Natural killer cell (primary cell): ENCODE measurements at regions not wholly inside any gene's neighbourhood (a gene's known extent, or its start where the extent isn't known, plus 50 kb on each side); places are given as distances from the start of the nearest gene placed in this dataset.

Experiments used
- ATAC-seq, 3 donors: fragments of 150-1000 bp in 2 of 3; fragments of 200-7000 bp in 1 of 3; cut with Tn5 transposase; 1 replicate in 1 of 3; 2 replicates in 2 of 3; pipeline ENCODE4 v1.10.0; 2021; ENCODE audit warnings: mild to moderate bottlenecking in 2 of 3, moderate library complexity in 2 of 3
- DNase-seq, 2 donors: peaks; one replicate each; pipeline versions ENCODE4 v3.0.0 to v3.0.0-alpha.2; 2013 to 2021; ENCODE audit warnings: mixed read lengths in 1 of 2
- H3K27ac ChIP-seq: one replicate; pipeline ENCODE4 v1.5.1; 2013; ENCODE audit warnings: mild to moderate bottlenecking, low read length
- H3K27me3 ChIP-seq: one replicate; pipeline ENCODE4 v1.6.1; 2013; ENCODE audit warnings: low read length; ENCODE audit not compliant: control insufficient read depth, insufficient read depth
- H3K36me3 ChIP-seq: one replicate; pipeline ENCODE4 v1.6.1; 2013; ENCODE audit warnings: low read length; ENCODE audit not compliant: control insufficient read depth, insufficient read depth
- H3K4me1 ChIP-seq: one replicate; pipeline ENCODE4 v1.6.1; 2013; ENCODE audit warnings: low read length; ENCODE audit not compliant: control insufficient read depth, insufficient read depth
- H3K4me3 ChIP-seq: one replicate; pipeline ENCODE4 v1.5.1; 2013; ENCODE audit warnings: low read length
- H3K9me3 ChIP-seq: one replicate; pipeline ENCODE4 v1.6.1; 2013; ENCODE audit warnings: low read length; ENCODE audit not compliant: control insufficient read depth, insufficient read depth
- H3K27ac Mint-ChIP-seq, 2 donors: one replicate each; pipeline ENCODE4 v1.8.0; 2022; ENCODE audit warnings: mild to moderate bottlenecking in 2 of 2, mixed read lengths in 2 of 2, moderate library complexity in 1 of 2
- H3K27me3 Mint-ChIP-seq, 2 donors: one replicate each; pipeline ENCODE4 v1.8.0; 2022; ENCODE audit warnings: low read depth in 2 of 2, mixed read lengths in 2 of 2
- H3K36me3 Mint-ChIP-seq: one replicate; pipeline ENCODE4 v1.8.0; 2022; ENCODE audit warnings: mixed read lengths
- H3K4me1 Mint-ChIP-seq, 2 donors: one replicate each; pipeline ENCODE4 v1.8.0; 2022; ENCODE audit warnings: mixed read lengths in 2 of 2
- H3K4me3 Mint-ChIP-seq: one replicate; pipeline ENCODE4 v1.8.0; 2022; ENCODE audit warnings: mild to moderate bottlenecking, moderate library complexity, mixed read lengths
- H3K9me3 Mint-ChIP-seq, 2 donors: one replicate each; pipeline ENCODE4 v1.8.0; 2022; ENCODE audit warnings: mixed read lengths in 2 of 2
- WGBS: methylation state at CpG from one replicate; pipeline ENCODE4 v1.1.7; 2013; ENCODE audit warnings: missing lambda C conversion rate; ENCODE audit not compliant: insufficient coverage; 5-methylcytosine and 5-hydroxymethylcytosine counted together
- intact Hi-C: fragments of 100-400 bp; cut with micrococcal nuclease; formaldehyde crosslinking; loops from one replicate; pipeline ENCODE4 v1.14.2; 2022
- TF ChIP-seq, protein P1 (sequence below): fragments of 200-600 bp; IDR thresholded peaks from one replicate; pipeline ENCODE4 v1.8.0; 2022; ENCODE audit warnings: antibody characterized with exemption

DNA sequence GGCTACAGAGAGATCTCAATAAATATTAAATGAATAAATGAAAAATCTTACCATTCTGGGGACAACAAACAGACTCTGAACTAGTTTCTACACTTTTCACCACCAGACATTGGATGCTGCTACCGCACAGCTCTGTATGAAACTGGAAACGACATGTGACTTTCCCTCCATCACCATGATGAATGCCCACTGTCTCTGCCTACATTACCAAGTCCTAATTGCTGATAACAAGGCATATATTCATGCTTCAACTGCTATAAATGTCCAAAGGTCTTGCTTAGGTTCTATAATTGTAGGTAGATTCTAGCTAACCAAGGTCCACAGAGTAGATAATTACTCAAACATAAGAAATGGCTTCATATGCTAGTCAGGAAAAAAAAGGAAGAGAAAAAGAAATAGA lies 399.4 kb upstream of the ADGRL3 start:
- Histone ChIP-seq H3K27me3 (no peaks in the 10 kb centered on the region), H3K4me3 (no peak overlapping the region), H3K36me3 (no peaks in the 10 kb centered on the region), H3K4me1 (no peaks in the 10 kb centered on the region), H3K27ac (no peak overlapping the region), H3K9me3 (peaks cover 5% of the 10 kb centered on the region)
- no peak for DNase-seq
- Mint-ChIP-seq H3K27me3 (no peaks in the 10 kb centered on the region), H3K4me3 (no peak overlapping the region), H3K36me3 (no peaks in the 10 kb centered on the region), H3K27ac (no peak overlapping the region), H3K9me3 (peaks cover 10 to 22% of the 10 kb centered on the region in 2 donors), H3K4me1 (no peaks in the 10 kb centered on the region)
- TF ChIP-seq, protein P1, sequence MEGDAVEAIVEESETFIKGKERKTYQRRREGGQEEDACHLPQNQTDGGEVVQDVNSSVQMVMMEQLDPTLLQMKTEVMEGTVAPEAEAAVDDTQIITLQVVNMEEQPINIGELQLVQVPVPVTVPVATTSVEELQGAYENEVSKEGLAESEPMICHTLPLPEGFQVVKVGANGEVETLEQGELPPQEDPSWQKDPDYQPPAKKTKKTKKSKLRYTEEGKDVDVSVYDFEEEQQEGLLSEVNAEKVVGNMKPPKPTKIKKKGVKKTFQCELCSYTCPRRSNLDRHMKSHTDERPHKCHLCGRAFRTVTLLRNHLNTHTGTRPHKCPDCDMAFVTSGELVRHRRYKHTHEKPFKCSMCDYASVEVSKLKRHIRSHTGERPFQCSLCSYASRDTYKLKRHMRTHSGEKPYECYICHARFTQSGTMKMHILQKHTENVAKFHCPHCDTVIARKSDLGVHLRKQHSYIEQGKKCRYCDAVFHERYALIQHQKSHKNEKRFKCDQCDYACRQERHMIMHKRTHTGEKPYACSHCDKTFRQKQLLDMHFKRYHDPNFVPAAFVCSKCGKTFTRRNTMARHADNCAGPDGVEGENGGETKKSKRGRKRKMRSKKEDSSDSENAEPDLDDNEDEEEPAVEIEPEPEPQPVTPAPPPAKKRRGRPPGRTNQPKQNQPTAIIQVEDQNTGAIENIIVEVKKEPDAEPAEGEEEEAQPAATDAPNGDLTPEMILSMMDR, result no peak
- 88% methylated on average over 2 of the region's 2 CpGs for WGBS
- intact Hi-C loops, result no loop called here
- no peak for ATAC-seq

DNA sequence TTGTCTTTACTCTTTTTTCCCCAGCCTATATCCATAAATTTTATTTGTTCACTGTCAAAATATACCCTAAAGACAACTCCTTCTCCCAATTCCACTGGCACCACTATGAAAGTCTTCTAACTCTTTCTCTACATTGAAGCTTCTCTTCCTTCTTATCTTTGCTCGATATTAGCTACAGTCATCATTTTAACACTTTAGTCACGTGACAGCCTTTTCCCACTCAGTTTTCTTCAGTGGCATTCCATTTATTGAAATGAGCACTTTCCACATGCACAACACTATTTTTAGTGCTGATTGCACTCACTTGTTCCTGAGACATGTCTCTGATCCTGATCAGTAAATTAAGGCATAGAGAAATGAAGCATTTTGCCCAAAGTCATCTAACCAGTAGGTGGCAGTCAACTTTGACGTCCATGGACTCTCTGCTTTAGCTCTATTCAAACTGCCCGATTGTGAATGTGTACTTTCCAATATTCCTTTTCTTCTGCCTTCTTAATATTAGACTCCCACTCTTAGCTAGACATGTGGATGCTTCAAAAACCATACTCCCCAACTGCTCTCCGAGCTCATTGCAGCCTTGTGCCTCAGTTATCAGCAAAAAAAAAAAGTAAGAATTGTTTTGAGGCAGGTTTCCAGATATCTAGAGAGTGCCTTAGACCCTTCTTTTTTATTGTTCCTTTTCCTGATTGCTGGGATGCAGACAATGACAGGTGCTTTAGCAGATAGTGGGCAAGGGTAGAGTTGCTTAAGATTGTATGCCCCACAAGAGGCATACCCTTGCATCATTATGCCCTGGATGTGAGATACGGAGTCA lies 394.4 kb upstream of the ADGRL3 start:
- Mint-ChIP-seq H3K9me3 (peaks cover 11 to 15% of the 10 kb centered on the region in 2 donors), H3K4me1 (no peaks in the 10 kb centered on the region), H3K36me3 (no peaks in the 10 kb centered on the region), H3K27me3 (no peaks in the 10 kb centered on the region), H3K4me3 (no peak overlapping the region), H3K27ac (no peak overlapping the region)
- no peaks in the 10 kb centered on the region for H3K36me3 ChIP-seq
- no peak overlapping the region for H3K27ac ChIP-seq
- 48% methylated on average over 6 of the region's 6 CpGs for WGBS
- ATAC-seq (no peak), DNase-seq (no peak)
- peaks cover 5% of the 10 kb centered on the region for H3K9me3 ChIP-seq
- H3K4me1 ChIP-seq, result no peaks in the 10 kb centered on the region
- intact Hi-C loops, result no loop called here
- TF ChIP-seq, protein P1, result no peak
- no peaks in the 10 kb centered on the region for H3K27me3 ChIP-seq
- no peak overlapping the region for H3K4me3 ChIP-seq

DNA sequence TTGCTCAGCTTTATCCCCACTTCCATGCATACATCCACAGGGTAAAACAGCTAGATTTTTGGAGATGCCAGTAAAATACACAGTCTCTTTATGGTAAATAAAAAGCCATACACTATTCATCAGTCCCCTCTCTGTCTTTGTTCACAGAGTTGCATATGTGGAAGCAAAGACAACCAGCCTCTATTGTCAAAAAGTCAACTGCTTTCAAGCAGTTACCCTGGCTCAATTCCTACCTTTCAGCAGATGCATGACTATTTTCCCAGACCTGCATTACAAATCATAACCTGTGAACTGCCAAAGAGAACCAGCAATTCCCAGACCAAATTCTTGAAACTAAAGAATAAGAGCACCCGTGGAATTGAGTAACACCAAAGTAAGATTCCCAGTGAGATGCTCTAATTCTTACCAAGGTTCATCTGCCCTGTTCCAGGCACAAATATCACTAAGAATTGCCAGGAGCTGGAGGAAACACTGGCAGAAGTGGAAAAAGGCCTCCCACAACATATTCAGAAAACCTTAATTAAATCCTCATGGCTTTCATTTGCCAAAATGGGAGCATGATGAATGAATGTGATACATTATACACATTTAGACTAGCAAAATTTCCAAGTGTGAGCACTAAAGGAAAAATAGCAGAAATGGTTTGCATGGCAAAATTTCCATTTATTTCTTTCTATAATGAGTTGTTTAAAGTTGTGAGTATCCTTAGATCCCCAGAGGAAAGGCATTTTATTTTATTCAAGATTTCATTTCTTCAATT lies 391.2 kb upstream of the ADGRL3 start:
- H3K27ac Mint-ChIP-seq, result no peak overlapping the region
- no peaks in the 10 kb centered on the region for H3K4me1 Mint-ChIP-seq
- no peak overlapping the region for H3K4me3 Mint-ChIP-seq
- peaks cover 18 to 20% of the 10 kb centered on the region in 2 donors for H3K9me3 Mint-ChIP-seq
- H3K27ac ChIP-seq, result no peak overlapping the region
- no peaks in the 10 kb centered on the region for H3K36me3 ChIP-seq
- no peaks in the 10 kb centered on the region for H3K27me3 ChIP-seq
- intact Hi-C loops, result no loop called here
- no peak overlapping the region for H3K4me3 ChIP-seq
- H3K4me1 ChIP-seq, result no peaks in the 10 kb centered on the region
- ATAC-seq, result no peak
- TF ChIP-seq, protein P1, result no peak
- DNase-seq, result no peak
- H3K27me3 Mint-ChIP-seq, result no peaks in the 10 kb centered on the region
- WGBS, result 79% methylated on average over 1 of the region's 1 CpG
- peaks cover under 1% of the 10 kb centered on the region for H3K9me3 ChIP-seq
- no peaks in the 10 kb centered on the region for H3K36me3 Mint-ChIP-seq
